HEK293 (cell line): ENCODE measurements at regions not wholly inside any gene's neighbourhood (a gene's known extent, or its start where the extent isn't known, plus 50 kb on each side); places are given as distances from the start of the nearest gene placed in this dataset.

Experiments used
- CTCF ChIA-PET: fragments of 350-600 bp; formaldehyde crosslinking; extraction: SDS; loops from one replicate; lab custom pipeline; 2021; ENCODE audit warnings: antibody characterized with exemption; lab: Yijun Ruan, JAX
- POLR2A ChIA-PET: fragments of 300-600 bp; formaldehyde crosslinking; extraction: SDS; loops from one replicate; lab custom pipeline; 2020; ENCODE audit warnings: antibody characterized with exemption, inconsistent platforms; lab: Yijun Ruan, JAX
- H3K27ac ChIP-seq: fragments of 200-500 bp; sonication (Bioruptor generic); 2 replicates; pipeline ENCODE4 v1.5.1; 2014; ENCODE audit warnings: low read depth, low read length, control low read depth, inconsistent platforms; ENCODE audit errors: extremely low read depth
- H3K36me3 ChIP-seq, 2 experiments: fragments of 200-500 bp in 1 of 2; sonication (Bioruptor generic) in 1 of 2; 1 replicate in 1 of 2; 2 replicates in 1 of 2; pipeline ENCODE4 v1.5.1; 2014 to 2017; ENCODE audit warnings: inconsistent platforms in 2 of 2, low read length in 2 of 2; ENCODE audit not compliant: control insufficient read depth in 2 of 2, insufficient read depth in 1 of 2
- H3K4me1 ChIP-seq: fragments of 200-500 bp; sonication (Bioruptor generic); 2 replicates; pipeline ENCODE4 v1.5.1; 2014; ENCODE audit warnings: mild to moderate bottlenecking, low read length, inconsistent platforms; ENCODE audit not compliant: control insufficient read depth, insufficient read depth
- H3K4me3 ChIP-seq: 2 replicates; pipeline ENCODE4 v1.5.1; 2011; ENCODE audit warnings: low read depth, mild to moderate bottlenecking, control low read depth, low read length, moderate library complexity
- H3K9me3 ChIP-seq: fragments of 200-500 bp; sonication (Bioruptor generic); 2 replicates; pipeline ENCODE4 v1.5.1; 2014; ENCODE audit warnings: low read depth, low read length, inconsistent platforms; ENCODE audit not compliant: control insufficient read depth, insufficient read depth
- INSM2 ChIP-seq: fragments of 450-650 bp; formaldehyde crosslinking; IDR thresholded peaks from 2 replicates; pipeline ENCODE4 v1.5.1; 2016; ENCODE audit warnings: missing biosample characterization, missing genetic modification characterization
- SCRT1 ChIP-seq: fragments of 450-650 bp; formaldehyde crosslinking; IDR thresholded peaks from 2 replicates; pipeline ENCODE4 v1.5.1; 2016; ENCODE audit warnings: missing biosample characterization, missing genetic modification characterization, borderline replicate concordance
- ZNF132 ChIP-seq: fragments of 450-650 bp; formaldehyde crosslinking; IDR thresholded peaks from 2 replicates; pipeline ENCODE4 v1.5.1; 2017; ENCODE audit warnings: missing biosample characterization, missing genetic modification characterization, borderline replicate concordance
- ZNF280C ChIP-seq: fragments of 450-650 bp; formaldehyde crosslinking; IDR thresholded peaks from 2 replicates; pipeline ENCODE4 v1.5.1; 2016; ENCODE audit warnings: missing biosample characterization, missing genetic modification characterization
- ZNF350 ChIP-seq: fragments of 450-650 bp; formaldehyde crosslinking; IDR thresholded peaks from 2 replicates; pipeline ENCODE4 v1.5.0; 2017; ENCODE audit warnings: missing biosample characterization, mild to moderate bottlenecking, missing genetic modification characterization
- ZNF366 ChIP-seq: fragments of 450-650 bp; formaldehyde crosslinking; conservative IDR thresholded peaks from 2 replicates; pipeline ENCODE4 v1.5.1; 2016; ENCODE audit warnings: missing biosample characterization, missing genetic modification characterization
- ZNF513 ChIP-seq: fragments of 450-650 bp; IDR thresholded peaks from 2 replicates; pipeline ENCODE4 v1.5.1; 2018; ENCODE audit warnings: missing biosample characterization, missing genetic modification characterization
- ZNF518A ChIP-seq: fragments of 450-650 bp; formaldehyde crosslinking; conservative IDR thresholded peaks from 2 replicates; pipeline ENCODE4 v1.5.1; 2016; ENCODE audit warnings: low read depth, missing biosample characterization, missing genetic modification characterization
- ZNF521 ChIP-seq: fragments of 450-650 bp; formaldehyde crosslinking; IDR thresholded peaks from 2 replicates; pipeline ENCODE4 v1.5.1; 2017; ENCODE audit warnings: missing biosample characterization, mild to moderate bottlenecking, missing genetic modification characterization
- ZNF645 ChIP-seq: fragments of 450-650 bp; formaldehyde crosslinking; IDR thresholded peaks from 2 replicates; pipeline ENCODE4; 2016; ENCODE audit warnings: missing biosample characterization, missing genetic modification characterization
- ZNF664 ChIP-seq: fragments of 450-650 bp; formaldehyde crosslinking; IDR thresholded peaks from 2 replicates; pipeline ENCODE4 v1.5.1; 2016; ENCODE audit warnings: missing biosample characterization, missing genetic modification characterization
- ZNF670 ChIP-seq: fragments of 450-650 bp; formaldehyde crosslinking; IDR thresholded peaks from 2 replicates; pipeline ENCODE4 v1.5.1; 2016; ENCODE audit warnings: missing biosample characterization, missing genetic modification characterization, low read depth

DNA sequence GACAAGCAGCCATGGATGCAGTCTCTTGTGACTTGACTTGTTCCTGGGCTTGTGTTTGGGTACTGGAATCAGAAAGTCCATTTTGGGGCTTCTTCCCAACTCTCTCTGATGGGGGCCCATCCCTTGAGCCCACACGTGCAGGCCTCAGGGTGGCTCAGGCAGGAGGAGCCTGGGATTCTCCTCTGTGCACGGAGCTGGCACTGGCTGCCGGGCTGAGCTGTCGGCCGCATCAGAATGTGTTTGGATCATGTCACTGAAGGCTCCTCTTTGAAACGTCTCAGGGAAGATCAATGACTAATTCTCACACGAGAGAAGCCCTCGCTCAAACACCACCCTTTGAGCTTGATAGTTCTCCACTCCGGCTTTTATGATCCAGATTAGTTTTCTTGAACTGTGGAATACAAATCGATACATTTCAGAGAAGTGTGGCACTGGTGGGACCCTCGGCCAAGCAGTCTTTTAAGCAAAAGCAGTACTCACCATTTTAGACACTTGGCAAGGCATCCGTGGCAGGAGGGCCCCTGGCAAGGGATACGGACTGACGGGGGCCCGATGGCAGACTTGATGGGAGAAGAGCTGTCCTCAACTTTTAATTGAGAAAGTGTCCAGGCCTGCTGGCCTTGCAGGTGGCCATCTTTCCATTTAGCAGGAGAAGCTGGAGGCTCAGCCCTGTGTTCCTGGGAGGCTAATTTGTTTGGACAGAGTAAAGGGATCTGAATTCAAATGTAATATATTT is 220.7 kb upstream of the C1orf174 start:
- H3K36me3 ChIP-seq: no peaks in the 10 kb centered on the region
- no peak overlapping the region for H3K27ac ChIP-seq
- TF ChIP-seq ZNF350 (tag by site-specific recombination) (no peak), ZNF664 (tag by site-specific recombination) (no peak), ZNF521 (tag by site-specific recombination) (no peak), ZNF670 (tag by site-specific recombination) (no peak), ZNF280C (tag by site-specific recombination) (no peak), ZNF132 (tag by site-specific recombination) (no peak), ZNF645 (tag by site-specific recombination) (no peak), ZNF366 (tag by site-specific recombination) (no peak), INSM2 (tag by site-specific recombination) (no peak), SCRT1 (tag by site-specific recombination) (no peak), ZNF518A (tag by site-specific recombination) (no peak), ZNF513 (tag by site-specific recombination) (no peak)
- H3K9me3 ChIP-seq: no peaks in the 10 kb centered on the region
- CTCF ChIA-PET: interaction anchor here (0.6 kb wide), 1 partner anchor 1626 kb away, joined by 3 read pairs; no protein-coding TSS in a partner anchor
- H3K4me1 ChIP-seq: no peaks in the 10 kb centered on the region
- H3K4me3 ChIP-seq: no peak overlapping the region
- POLR2A ChIA-PET: no interaction called here
